WI38 (cell line): ENCODE measurements at regions not wholly inside any gene's neighbourhood (a gene's known extent, or its start where the extent isn't known, plus 50 kb on each side); places are given as distances from the start of the nearest gene placed in this dataset.
A peak's percentile ranks its signal among the peaks of the same experiment; 100 is the strongest.

Source experiments
- H3K4me3 ChIP-seq: 2 replicates; pipeline ENCODE4 v1.5.1; 2011; ENCODE audit warnings: low read depth, mild to moderate bottlenecking, control low read depth, low read length
- TF ChIP-seq, protein P1 (sequence below): IDR thresholded peaks from 2 replicates; pipeline ENCODE4 v1.5.1; 2012; ENCODE audit warnings: low read depth, mild to moderate bottlenecking, control low read depth, low read length

DNA sequence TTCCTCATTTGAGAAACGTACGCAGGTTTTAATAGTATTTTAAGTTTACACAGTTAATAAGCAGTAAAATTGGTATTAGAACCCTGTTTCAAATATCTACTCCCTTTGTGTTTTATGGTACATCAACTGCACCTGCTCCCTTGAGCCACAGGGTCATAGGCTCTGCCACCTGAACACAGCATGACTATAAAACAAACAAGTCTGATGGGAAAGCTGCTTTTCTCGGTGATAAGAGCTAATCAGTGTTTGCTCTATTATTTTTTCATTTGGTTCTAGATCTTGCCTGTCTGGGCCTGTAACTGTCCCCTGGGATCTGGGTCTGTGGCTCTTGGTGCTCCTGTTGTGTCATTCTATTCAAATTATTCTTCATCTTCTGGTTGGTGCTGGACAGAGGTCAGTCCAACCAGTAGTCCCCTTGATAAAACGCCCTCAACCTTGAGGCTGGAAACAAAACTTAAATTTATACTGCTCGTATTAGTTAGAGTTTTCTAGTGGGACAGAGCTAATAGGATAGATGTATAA, 314.8 kb upstream of the LRP1B start:
- TF ChIP-seq, protein P1, sequence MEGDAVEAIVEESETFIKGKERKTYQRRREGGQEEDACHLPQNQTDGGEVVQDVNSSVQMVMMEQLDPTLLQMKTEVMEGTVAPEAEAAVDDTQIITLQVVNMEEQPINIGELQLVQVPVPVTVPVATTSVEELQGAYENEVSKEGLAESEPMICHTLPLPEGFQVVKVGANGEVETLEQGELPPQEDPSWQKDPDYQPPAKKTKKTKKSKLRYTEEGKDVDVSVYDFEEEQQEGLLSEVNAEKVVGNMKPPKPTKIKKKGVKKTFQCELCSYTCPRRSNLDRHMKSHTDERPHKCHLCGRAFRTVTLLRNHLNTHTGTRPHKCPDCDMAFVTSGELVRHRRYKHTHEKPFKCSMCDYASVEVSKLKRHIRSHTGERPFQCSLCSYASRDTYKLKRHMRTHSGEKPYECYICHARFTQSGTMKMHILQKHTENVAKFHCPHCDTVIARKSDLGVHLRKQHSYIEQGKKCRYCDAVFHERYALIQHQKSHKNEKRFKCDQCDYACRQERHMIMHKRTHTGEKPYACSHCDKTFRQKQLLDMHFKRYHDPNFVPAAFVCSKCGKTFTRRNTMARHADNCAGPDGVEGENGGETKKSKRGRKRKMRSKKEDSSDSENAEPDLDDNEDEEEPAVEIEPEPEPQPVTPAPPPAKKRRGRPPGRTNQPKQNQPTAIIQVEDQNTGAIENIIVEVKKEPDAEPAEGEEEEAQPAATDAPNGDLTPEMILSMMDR = no peak
- H3K4me3 ChIP-seq = no peak overlapping the region

DNA sequence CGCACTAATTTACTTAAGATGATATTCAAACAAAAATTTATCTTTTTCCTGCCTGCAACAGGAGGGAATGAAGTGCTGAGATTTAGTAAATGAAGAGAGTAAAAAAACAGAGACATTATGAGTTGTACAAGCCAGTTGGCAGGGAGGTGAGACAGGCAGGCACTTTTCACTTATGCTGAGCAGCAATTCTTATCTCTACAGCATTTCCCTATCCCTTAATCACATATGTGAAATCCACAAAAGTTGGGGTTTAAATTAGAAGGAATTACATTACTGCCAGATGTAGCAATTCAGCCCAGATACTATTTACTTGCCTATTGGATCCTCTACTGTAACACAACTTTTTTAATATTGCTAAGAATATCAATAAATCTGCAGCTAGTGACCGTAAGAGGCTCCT, 314.2 kb upstream of the LRP1B start:
- no peak overlapping the region for H3K4me3 ChIP-seq
- TF ChIP-seq, protein P1 = no peak

DNA sequence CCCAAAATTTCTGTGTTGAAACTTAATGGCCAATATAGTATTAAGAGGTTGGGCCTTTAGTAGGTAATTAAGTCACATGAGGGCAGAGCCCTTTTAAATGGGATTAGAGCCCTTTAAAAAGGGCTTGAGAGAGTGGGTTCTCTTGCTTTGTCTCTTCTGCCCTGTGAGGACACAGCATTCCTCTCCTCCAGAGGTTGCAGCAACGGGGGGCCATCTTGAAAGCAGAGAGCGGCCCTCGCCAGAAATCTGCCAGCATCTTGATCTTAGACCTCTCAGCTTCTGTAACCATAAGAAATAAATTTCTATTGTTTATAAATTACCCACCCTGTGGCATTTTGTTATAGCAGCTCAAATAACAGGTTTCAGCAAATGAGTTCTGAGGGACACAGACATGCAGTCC, 305.0 kb upstream of the LRP1B start:
- H3K4me3 ChIP-seq = no peak overlapping the region
- TF ChIP-seq, protein P1 = no peak

DNA sequence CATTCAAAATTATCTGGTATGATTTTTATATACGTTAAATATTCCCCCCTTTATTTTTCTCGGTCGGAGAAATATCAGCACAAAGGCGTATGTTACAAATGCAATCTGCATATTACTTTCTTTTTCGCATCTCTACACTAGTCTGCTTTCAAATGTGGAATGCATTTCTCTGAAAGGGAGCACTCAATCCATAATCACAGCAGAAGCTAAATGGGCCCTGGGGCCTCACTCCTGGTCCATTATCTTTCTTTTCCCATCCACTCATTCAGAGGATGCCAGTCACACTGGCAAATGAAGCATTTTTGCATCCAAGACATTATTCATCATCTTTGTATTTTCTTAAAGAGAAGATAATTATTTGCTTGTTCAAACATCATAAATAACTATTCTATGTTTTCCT, 295.2 kb upstream of the LRP1B start:
- TF ChIP-seq, protein P1 = no peak
- peak overlapping the region; percentile 17; the same call in 1 of the 2 replicates for H3K4me3 ChIP-seq

DNA sequence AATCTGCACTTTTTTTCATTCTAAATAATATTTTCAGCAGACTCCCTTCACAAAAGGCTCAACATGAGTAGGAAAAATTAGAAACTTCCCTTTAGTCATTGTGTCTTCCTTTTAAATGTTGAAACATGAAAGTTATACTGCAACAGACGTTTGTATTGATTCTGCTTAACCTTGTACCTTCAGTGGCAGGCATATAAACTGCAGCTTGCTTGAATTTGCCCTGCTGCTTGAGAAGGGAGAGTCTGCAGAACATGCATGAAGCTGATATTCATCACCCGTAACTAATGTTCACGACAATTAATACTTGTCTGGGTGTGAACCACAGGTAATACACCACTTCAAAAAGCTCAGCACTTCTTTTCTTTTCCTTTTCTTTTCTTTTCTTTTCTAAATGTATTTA, 294.7 kb upstream of the LRP1B start:
- H3K4me3 ChIP-seq = peak overlapping the region; percentile 17; the same call in 1 of the 2 replicates
- TF ChIP-seq, protein P1 = no peak

DNA sequence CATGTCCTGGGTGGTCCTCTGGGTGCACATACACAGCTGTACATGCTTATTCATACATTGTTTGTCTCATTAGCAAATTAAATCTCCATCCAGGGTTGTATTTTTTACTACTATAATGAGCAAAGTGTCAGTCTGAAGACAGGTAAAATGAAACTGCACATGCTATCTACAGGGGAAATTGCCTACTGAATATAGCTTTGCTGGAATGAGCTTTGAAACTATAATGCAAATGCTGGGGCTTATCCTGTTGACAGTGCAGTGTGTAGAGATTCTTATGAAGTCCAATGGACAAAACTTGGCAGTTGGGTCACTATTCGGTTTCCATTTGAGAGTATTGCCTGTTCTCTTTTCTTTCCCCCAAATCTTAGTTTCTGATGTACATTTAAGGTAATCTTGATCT, 292.8 kb upstream of the LRP1B start:
- H3K4me3 ChIP-seq = no peak overlapping the region
- TF ChIP-seq, protein P1 = no peak

DNA sequence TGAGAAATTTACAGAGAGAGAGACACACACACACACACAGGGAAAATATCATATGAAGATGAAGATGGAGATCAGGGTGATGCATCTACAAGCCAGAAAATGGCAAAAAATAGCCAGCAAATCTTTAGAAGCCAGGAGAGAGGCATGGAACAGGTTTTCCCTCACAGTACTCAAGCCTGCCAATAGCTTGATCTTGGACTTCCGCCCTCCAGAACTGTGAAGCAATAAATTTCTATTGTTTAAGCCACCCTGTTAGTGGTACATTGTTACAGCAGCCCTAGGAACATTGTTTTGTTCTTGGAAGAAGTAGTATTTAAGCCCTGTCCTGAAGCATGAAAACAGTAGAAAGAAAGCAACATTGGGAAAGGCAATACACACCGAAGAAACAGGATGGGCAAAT, 292.0 kb upstream of the LRP1B start:
- no peak overlapping the region for H3K4me3 ChIP-seq
- TF ChIP-seq, protein P1 = no peak
